GM12891 (cell line): ENCODE measurements at regions not wholly inside any gene's neighbourhood (a gene's known extent, or its start where the extent isn't known, plus 50 kb on each side); places are given as distances from the start of the nearest gene placed in this dataset.

ENCODE experiments used
- DNase-seq: peaks from one replicate; pipeline ENCODE4 v3.0.0; 2011; ENCODE audit warnings: low spot score; ENCODE audit not compliant: insufficient read length
- FAIRE-seq: peaks from 2 replicates; lab custom pipeline; 2011; peaks lifted over from hg19 to GRCh38; lab: Jason Lieb, UNC
- PAX5 ChIP-seq: IDR thresholded peaks from 2 replicates; pipeline ENCODE4 v1.6.1; 2011; ENCODE audit warnings: low read length, moderate library complexity, mild to moderate bottlenecking; ENCODE audit not compliant: insufficient read depth, severe bottlenecking
- POLR2A ChIP-seq: IDR thresholded peaks from 2 replicates; pipeline ENCODE4 v1.6.1; 2011; ENCODE audit warnings: low read depth, low read length, control low read depth
- POLR2AphosphoS5 ChIP-seq: IDR thresholded peaks from 2 replicates; pipeline ENCODE4 v1.6.1; 2011; ENCODE audit warnings: low read depth, low read length, control low read depth
- POU2F2 ChIP-seq: IDR thresholded peaks from 2 replicates; pipeline ENCODE4 v1.6.1; 2011; ENCODE audit warnings: low read depth, mild to moderate bottlenecking, control low read depth, low read length, moderate library complexity
- SPI1 ChIP-seq: IDR thresholded peaks from 2 replicates; pipeline ENCODE4 v1.6.1; 2011; ENCODE audit warnings: low read depth, low read length, control low read depth
- TAF1 ChIP-seq: IDR thresholded peaks from 2 replicates; pipeline ENCODE4 v1.6.1; 2011; ENCODE audit warnings: low read depth, low read length, control low read depth

DNA sequence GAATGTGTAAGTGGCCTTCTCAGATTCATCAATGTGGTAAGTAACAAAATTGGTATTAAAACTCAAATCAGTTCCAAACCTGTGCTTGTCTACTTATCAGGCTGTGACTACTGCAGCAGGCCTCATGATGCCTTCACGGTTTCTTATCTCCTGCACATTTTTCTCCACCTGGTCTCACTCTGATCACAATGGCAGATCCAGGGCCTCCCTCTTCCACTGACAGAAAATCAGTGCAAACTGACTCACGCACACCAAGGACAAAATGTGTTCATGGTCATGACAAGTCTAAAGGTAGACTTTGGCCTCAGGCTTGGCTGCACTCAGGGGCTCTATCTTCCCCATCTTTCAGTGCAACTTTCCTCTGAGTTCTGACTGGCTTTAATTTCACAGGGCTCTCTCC is 56.7 kb upstream of the ATP1A1 start:
- TF ChIP-seq PAX5: no peak
- FAIRE-seq (no peak), DNase-seq (no peak)

DNA sequence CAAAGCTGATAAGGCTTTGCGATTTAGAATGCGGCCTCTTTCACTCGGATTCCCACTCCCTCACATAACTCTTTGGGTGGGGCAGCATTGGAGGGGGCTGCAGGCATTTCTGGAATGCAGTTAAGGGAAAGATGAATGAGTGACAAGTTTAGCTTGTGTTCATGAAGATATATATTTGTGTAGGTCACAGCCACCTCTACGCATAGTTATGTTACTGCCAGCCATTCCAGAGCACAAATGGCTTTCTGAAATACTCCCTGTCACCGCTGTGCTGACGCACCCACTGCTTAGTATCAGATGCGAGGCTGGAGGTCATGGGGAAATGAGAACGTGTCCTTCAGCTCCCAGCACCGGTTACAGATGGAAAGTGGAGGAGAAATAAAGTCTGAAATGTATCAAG is 54.1 kb upstream of the ATP1A1 start:
- DNase-seq (no peak), FAIRE-seq (no peak)
- TF ChIP-seq PAX5 (no peak), TAF1 (no peak), POLR2A (no peak), POU2F2 (no peak), SPI1 (no peak), POLR2AphosphoS5 (no peak)

DNA sequence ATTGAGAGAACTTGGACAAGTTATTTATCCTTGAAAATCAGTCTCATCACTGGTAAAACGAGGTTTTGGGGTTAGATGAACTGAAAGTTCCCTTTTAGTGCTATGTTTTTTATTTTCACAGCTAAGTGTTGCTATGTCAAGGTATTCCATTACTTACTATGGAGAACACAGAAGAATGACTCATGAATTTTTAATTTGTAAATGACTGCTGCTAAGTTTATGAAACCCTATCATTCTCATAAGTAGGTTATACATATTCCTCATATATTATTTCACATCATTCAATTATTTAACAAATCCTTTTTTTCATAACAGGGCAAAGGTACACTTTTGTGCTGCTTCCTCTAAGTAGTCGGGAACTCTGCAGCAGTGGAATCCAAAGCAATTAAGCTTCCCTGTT is 52.2 kb upstream of the ATP1A1 start:
- FAIRE-seq: no peak
- DNase-seq: no peak
- TF ChIP-seq PAX5 (no peak), SPI1 (no peak), POLR2AphosphoS5 (no peak), TAF1 (no peak), POU2F2 (no peak), POLR2A (no peak)

DNA sequence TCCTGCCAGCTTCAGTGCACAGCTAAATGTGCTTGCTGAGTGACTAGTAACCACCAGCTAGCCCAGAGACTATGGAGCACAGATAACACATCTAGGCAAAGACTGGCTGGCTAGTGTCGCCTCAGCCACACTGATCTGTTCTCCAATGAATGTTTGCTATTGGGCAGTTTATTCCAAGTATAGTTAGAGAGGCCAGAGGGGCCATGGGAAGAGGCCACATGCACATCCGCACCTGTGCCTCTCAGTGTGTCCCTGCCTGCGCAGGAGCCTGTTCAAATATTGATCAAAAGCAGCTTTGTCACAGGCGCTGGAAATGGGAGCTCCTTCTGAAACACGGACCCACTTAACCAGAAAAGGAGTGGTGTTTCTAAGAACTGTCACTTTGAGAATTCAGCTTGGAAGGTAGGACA is 51.3 kb upstream of the ATP1A1 start:
- DNase-seq: no peak
- FAIRE-seq: no peak
- TF ChIP-seq POU2F2 (no peak), PAX5 (no peak), POLR2A (no peak), SPI1 (no peak)

DNA sequence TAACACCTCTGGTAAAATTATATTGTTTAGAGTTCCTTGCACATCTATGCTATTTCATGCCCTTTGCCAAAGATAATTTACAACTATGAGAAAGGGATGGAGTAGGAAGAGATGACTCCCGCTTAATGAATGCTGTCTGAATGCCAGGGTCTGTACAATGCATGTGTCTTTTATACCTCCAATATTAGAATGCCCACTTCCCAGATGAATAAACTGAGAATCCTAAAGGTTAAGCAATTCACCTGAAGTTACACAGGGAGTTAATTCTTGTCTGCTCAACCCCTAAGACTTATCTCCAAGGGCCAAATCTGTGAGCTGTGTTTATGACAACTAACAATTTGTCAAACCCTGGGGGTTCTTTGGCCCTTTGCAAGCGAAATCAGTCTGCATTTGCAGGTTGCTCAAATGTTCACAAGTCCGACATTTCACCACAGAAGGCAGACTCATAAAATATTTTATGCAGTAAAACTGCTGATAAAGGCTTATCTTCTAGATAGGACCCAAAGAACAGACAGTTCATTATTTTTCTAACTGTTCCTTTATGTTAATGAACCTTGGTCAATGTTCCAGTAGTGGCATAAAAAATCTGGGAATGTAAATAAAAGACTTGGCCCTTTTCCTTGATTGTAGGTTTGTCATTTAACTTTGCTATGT is 50.2 kb upstream of the ATP1A1 start:
- DNase-seq: no peak
- TF ChIP-seq SPI1 (no peak), POLR2A (no peak), PAX5 (no peak), TAF1 (no peak), POU2F2 (no peak), POLR2AphosphoS5 (no peak)
- no peak for FAIRE-seq
